Liver (tissue), 3 donors: ENCODE measurements at regions not wholly inside any gene's neighbourhood (a gene's known extent, or its start where the extent isn't known, plus 50 kb on each side); places are given as distances from the start of the nearest gene placed in this dataset.

Experiments used
- EGR1 ChIP-seq, 2 donors: IDR thresholded peaks; 2 replicates each; pipeline ENCODE4 v1.6.1; 2016 to 2018; ENCODE audit warnings: antibody characterized with exemption in 2 of 2, low read depth in 2 of 2
- FOXA1 ChIP-seq: IDR thresholded peaks from 2 replicates; pipeline ENCODE4 v1.6.1; 2016; ENCODE audit warnings: antibody characterized with exemption
- GABPA ChIP-seq, 2 donors: IDR thresholded peaks in 1 of 2; conservative IDR thresholded peaks in 1 of 2; 2 replicates each; pipeline ENCODE4 v1.6.1; 2016; ENCODE audit warnings: antibody characterized with exemption in 2 of 2, mild to moderate bottlenecking in 1 of 2, moderate library complexity in 1 of 2
- JUND ChIP-seq, 2 donors: IDR thresholded peaks; 2 replicates each; pipeline ENCODE4 v1.6.1; 2016; ENCODE audit warnings: antibody characterized with exemption in 2 of 2
- RAD21 ChIP-seq, 2 donors: IDR thresholded peaks; 2 replicates each; pipeline ENCODE4 v1.6.1; 2016; ENCODE audit warnings: antibody characterized with exemption in 2 of 2, mild to moderate bottlenecking in 2 of 2
- RXRA ChIP-seq, 2 donors: IDR thresholded peaks; 2 replicates each; pipeline ENCODE4 v1.6.1; 2017 to 2018; ENCODE audit warnings: antibody characterized with exemption in 2 of 2, mild to moderate bottlenecking in 1 of 2
- SP1 ChIP-seq: IDR thresholded peaks from 2 replicates; pipeline ENCODE4 v1.6.1; 2018; ENCODE audit warnings: antibody characterized with exemption, mild to moderate bottlenecking
- TAF1 ChIP-seq: conservative IDR thresholded peaks from 2 replicates; pipeline ENCODE4 v1.6.1; 2016; ENCODE audit warnings: antibody characterized with exemption, mild to moderate bottlenecking
- YY1 ChIP-seq: IDR thresholded peaks from 2 replicates; pipeline ENCODE4 v1.6.1; 2016; ENCODE audit warnings: antibody characterized with exemption, mild to moderate bottlenecking
- TF ChIP-seq, protein P1 (sequence below): fragments of 150-350 bp; IDR thresholded peaks from 2 replicates; pipeline ENCODE4 v1.5.1; 2017; ENCODE audit warnings: improper control_type of control experiment, low read depth, low read length; ENCODE audit not compliant: missing input control
- TF ChIP-seq, protein P2 (sequence below): IDR thresholded peaks from 2 replicates; pipeline ENCODE4 v1.6.1; 2016; ENCODE audit warnings: antibody characterized with exemption, mild to moderate bottlenecking
- TF ChIP-seq, protein P3 (sequence below): IDR thresholded peaks from 2 replicates; pipeline ENCODE4 v1.6.1; 2016; ENCODE audit warnings: antibody characterized with exemption
- TF ChIP-seq, protein P4 (sequence below): IDR thresholded peaks from 2 replicates; pipeline ENCODE4 v1.6.1; 2016; ENCODE audit warnings: antibody characterized with exemption
- TF ChIP-seq, protein P5 (sequence below): IDR thresholded peaks from 2 replicates; pipeline ENCODE4 v1.6.1; 2016; ENCODE audit warnings: antibody characterized with exemption
- donor health status: healthy.
- donor health status: healthy.

DNA sequence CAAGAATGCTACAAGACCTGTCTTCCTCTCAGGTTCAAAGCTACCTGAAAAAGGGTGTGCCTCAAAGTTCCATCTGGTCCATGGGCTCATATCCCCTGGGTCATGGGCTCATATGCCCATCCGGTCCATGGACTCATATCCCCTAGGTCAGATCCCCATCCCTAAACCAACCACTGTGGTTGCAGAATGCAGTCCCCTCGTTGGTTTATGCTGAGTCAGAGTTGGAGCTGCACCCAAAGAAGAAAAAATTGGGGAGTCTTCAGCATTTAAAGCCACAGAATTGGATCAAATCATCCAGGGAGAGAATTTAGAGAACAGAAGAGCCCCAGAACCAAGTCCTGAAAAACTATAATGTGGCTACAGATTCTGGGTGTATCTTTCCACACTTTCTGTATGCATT is 71.5 kb upstream of the IL12A start:
- TF ChIP-seq, protein P1, sequence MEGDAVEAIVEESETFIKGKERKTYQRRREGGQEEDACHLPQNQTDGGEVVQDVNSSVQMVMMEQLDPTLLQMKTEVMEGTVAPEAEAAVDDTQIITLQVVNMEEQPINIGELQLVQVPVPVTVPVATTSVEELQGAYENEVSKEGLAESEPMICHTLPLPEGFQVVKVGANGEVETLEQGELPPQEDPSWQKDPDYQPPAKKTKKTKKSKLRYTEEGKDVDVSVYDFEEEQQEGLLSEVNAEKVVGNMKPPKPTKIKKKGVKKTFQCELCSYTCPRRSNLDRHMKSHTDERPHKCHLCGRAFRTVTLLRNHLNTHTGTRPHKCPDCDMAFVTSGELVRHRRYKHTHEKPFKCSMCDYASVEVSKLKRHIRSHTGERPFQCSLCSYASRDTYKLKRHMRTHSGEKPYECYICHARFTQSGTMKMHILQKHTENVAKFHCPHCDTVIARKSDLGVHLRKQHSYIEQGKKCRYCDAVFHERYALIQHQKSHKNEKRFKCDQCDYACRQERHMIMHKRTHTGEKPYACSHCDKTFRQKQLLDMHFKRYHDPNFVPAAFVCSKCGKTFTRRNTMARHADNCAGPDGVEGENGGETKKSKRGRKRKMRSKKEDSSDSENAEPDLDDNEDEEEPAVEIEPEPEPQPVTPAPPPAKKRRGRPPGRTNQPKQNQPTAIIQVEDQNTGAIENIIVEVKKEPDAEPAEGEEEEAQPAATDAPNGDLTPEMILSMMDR: no peak
- no peak for TF ChIP-seq RAD21 (IDR thresholded peaks at IDR 0.05)
- TF ChIP-seq FOXA1: no peak
- TF ChIP-seq, protein P2, sequence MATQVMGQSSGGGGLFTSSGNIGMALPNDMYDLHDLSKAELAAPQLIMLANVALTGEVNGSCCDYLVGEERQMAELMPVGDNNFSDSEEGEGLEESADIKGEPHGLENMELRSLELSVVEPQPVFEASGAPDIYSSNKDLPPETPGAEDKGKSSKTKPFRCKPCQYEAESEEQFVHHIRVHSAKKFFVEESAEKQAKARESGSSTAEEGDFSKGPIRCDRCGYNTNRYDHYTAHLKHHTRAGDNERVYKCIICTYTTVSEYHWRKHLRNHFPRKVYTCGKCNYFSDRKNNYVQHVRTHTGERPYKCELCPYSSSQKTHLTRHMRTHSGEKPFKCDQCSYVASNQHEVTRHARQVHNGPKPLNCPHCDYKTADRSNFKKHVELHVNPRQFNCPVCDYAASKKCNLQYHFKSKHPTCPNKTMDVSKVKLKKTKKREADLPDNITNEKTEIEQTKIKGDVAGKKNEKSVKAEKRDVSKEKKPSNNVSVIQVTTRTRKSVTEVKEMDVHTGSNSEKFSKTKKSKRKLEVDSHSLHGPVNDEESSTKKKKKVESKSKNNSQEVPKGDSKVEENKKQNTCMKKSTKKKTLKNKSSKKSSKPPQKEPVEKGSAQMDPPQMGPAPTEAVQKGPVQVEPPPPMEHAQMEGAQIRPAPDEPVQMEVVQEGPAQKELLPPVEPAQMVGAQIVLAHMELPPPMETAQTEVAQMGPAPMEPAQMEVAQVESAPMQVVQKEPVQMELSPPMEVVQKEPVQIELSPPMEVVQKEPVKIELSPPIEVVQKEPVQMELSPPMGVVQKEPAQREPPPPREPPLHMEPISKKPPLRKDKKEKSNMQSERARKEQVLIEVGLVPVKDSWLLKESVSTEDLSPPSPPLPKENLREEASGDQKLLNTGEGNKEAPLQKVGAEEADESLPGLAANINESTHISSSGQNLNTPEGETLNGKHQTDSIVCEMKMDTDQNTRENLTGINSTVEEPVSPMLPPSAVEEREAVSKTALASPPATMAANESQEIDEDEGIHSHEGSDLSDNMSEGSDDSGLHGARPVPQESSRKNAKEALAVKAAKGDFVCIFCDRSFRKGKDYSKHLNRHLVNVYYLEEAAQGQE: no peak
- TF ChIP-seq YY1: no peak
- TF ChIP-seq, protein P3, sequence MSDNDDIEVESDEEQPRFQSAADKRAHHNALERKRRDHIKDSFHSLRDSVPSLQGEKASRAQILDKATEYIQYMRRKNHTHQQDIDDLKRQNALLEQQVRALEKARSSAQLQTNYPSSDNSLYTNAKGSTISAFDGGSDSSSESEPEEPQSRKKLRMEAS: no peak
- TF ChIP-seq EGR1 (IDR thresholded peaks at IDR 0.05; ENCODE audit: low read depth in 2 of 2): no peak
- TF ChIP-seq GABPA (IDR thresholded peaks at IDR 0.05 in 1 of 2, conservative IDR thresholded peaks at IDR 0.05 in 1 of 2): no peak
- TF ChIP-seq, protein P4, sequence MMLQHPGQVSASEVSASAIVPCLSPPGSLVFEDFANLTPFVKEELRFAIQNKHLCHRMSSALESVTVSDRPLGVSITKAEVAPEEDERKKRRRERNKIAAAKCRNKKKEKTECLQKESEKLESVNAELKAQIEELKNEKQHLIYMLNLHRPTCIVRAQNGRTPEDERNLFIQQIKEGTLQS: no peak
- TF ChIP-seq, protein P5, sequence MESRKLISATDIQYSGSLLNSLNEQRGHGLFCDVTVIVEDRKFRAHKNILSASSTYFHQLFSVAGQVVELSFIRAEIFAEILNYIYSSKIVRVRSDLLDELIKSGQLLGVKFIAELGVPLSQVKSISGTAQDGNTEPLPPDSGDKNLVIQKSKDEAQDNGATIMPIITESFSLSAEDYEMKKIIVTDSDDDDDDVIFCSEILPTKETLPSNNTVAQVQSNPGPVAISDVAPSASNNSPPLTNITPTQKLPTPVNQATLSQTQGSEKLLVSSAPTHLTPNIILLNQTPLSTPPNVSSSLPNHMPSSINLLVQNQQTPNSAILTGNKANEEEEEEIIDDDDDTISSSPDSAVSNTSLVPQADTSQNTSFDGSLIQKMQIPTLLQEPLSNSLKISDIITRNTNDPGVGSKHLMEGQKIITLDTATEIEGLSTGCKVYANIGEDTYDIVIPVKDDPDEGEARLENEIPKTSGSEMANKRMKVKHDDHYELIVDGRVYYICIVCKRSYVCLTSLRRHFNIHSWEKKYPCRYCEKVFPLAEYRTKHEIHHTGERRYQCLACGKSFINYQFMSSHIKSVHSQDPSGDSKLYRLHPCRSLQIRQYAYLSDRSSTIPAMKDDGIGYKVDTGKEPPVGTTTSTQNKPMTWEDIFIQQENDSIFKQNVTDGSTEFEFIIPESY: no peak
- TF ChIP-seq JUND (IDR thresholded peaks at IDR 0.05): no peak
- no peak for TF ChIP-seq TAF1
- TF ChIP-seq RXRA (IDR thresholded peaks at IDR 0.05): no peak
- TF ChIP-seq SP1: no peak
